ENCODE measurements at regions not wholly inside any gene's neighbourhood (a gene's known extent, or its start where the extent isn't known, plus 50 kb on each side); places are given as distances from the start of the nearest gene placed in this dataset.

- TF ChIP-seq CTCF (IDR thresholded peaks at IDR 0.05; ENCODE audit: insufficient read depth, low read length) (no peak), SPI1 (IDR thresholded peaks at IDR 0.05; ENCODE audit: borderline replicate concordance, low read depth) (no peak), POLR2AphosphoS5 (IDR thresholded peaks at IDR 0.05; ENCODE audit: low read depth) (no peak), GABPA (IDR thresholded peaks at IDR 0.05; ENCODE audit: low read depth) (no peak)
These were observed 378.9 kb downstream of the SLCO4C1 start for GRCh38 chr5:101917166-101917565.
